NCI-H1694 treated with DMSO at 0.1 percent for 48 hours (cell line): ENCODE measurements at regions not wholly inside any gene's neighbourhood (a gene's known extent, or its start where the extent isn't known, plus 50 kb on each side); places are given as distances from the start of the nearest gene placed in this dataset.
"Not testable (repeated sequence)": the region's sequence is repeated elsewhere in the genome, so short reads cannot be mapped to it uniquely, and the experiment has no call there.

Experiments
- DNase-seq: peaks from one replicate; lab custom pipeline; 2025; lab: John Stamatoyannopoulos, UW

DNA sequence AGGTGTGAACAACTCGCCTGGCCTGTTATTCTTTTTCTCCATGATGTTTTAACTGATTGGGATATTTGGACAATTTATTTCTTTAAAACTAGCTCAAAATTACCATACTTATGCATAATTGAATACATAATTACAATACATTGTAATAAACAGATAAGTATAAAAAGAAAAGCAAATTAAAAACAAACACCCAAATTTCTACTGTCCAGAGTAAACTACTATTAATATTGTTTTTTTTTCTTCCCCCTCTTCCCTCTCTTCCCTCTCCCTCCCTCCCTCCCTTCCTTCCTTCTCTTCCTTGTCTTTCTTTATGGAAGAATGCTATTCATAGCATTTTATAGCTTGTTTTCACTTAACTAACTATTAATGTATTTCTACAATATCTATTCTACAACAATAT, 117.7 kb upstream of the IVNS1ABP start:
- no peak for DNase-seq

DNA sequence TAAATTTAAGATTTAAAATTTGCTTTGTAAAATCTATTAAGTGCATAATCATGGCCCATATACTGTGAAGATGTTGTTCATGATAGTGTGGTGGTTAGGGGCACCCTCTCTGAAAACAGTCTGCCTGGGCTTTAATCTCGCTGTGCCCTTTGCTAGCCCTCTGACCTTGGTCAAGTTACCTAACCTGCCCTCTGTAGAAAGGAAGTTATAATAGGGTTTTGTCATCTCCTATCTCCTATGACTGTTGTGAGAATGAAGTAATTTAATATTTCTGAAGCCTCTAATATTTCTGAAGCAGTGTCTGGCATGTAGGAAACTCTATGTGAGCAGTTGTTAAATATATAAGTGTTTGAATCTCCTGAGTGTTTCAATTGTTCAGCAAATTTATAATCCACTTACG, 116.6 kb upstream of the IVNS1ABP start:
- no peak for DNase-seq

DNA sequence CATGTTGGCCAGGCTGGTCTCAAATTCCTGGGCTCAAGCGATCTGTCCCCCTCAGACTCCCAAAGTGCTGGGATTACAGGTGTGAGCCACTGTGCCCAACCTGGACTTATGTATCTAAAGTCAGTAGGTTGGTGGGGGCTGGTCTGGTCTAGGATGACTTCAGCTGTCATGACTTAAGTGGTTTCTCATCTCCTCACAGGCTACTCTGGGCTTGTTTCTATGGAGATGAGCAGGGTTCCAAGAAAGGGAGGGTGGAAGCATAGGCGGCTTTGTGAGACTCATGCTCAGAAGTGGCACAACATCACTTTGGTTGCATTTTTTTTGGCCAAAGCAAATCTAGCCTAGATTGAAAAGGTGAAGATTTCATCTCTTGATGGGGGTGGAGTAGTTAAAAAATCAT, 115.9 kb upstream of the IVNS1ABP start:
- DNase-seq, result no peak

DNA sequence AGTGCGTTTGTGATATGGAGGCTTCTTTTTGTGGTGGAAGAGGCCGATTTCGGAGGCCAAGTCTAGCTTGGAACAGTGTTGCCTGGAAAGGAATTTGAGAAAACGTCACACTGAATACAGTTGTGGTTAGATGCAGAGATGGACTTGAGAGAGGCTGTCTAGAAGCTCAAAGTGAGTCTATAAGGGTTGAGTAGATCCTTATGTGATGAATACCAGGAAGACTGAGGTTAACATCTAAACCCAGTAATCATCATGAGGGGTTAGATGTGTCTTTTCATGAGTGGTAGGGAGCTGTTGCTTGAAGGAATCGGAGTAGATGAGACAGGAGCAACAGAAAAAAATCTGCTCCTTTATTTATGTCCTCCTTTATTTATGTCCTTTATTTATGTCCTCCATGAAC, 114.6 kb upstream of the IVNS1ABP start:
- no peak for DNase-seq

DNA sequence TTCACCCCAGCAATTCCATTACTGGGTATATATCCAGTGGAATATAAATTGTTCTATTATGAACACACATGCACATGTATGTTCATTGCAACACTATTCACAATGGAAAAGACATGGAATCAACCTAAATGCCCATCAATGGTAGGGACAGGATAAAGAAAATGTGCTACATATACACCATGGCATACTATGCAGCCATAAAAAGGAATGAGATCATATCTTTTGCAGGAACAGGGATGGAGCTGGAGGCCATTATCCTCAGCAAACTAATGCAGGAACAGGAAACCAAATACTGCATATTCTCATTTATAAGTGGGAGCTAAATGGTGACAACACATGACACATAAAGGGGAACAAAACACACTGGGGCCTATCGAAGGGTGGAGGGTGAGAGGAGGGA, 112.6 kb upstream of the IVNS1ABP start:
- not testable (repeated sequence) for DNase-seq

DNA sequence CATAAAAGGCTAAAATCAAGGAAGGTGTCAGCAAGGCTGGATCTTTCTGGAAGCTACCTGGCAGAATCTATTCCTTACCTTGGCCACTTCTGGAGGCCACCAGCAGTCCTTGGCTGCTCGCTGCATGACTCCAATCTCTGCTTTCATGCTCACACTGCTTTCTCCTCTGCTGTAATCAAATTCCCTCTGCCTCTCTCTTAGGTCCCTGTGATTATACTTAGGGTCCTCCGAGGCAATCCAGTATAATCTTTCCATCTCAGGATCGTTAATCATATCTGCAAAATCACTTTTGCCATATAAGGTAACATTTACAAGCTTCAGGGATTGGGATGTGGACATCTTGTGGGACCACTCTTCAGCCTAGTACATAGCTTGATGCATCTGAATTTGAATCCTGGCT, 110.7 kb upstream of the IVNS1ABP start:
- no peak for DNase-seq

DNA sequence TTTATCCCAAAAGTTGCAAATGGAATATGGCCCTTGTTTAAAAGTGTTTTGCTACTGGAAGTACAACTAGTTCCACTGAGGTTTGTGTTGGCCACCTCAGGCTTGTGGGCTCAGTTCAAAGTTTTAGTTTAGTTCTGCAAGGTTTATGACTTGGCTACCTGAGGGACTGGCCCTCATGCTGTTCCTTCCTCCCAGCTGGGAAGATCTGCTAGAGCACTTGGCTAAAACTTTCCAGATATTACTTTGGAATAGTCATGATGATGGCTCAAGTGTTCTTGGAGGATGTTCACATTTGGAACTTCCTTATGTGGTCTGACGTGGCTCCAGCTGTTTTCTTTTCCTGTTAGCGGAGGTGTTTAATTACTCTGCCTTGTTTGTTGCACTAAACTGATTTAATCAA, 110.2 kb upstream of the IVNS1ABP start:
- DNase-seq, result no peak

DNA sequence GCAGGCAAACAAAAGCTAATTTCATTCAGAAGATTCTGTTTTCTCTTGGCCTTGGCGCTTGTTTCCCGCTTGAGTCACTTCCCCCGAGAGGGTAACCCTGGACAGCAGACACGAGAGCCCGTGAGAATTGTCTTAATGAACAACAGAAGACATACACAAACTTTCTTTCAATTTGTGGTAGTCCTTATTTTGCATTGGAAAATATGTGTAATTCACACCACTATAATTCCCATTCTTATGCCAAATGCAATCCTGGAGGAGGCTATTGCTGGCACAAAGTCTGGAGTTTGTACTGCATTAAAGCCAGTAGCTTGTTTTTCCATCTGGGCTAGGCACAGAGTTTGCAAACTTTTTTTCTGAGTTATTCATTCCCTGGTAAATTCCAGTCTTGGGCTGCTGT, 109.8 kb upstream of the IVNS1ABP start:
- DNase-seq, result no peak

DNA sequence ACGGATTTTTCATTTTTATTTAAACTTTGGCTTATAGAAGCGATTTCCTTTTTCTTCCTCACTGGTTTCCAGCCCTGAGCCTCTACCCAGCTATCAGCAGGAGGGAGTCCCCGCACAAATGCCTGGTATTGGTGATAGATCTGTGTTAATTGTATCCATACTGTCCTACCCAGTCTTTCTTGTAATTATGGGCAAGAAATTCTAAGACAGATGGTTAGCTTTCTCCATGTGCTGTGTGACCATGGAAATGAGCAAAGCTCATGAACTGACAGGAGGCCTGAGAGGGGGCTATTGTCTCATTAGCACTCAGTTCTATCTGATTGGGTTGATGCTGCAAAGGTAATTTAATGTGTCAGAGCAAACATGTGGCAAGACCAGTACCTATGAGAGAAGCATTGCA, 108.1 kb upstream of the IVNS1ABP start:
- peak; percentile 19 for DNase-seq

DNA sequence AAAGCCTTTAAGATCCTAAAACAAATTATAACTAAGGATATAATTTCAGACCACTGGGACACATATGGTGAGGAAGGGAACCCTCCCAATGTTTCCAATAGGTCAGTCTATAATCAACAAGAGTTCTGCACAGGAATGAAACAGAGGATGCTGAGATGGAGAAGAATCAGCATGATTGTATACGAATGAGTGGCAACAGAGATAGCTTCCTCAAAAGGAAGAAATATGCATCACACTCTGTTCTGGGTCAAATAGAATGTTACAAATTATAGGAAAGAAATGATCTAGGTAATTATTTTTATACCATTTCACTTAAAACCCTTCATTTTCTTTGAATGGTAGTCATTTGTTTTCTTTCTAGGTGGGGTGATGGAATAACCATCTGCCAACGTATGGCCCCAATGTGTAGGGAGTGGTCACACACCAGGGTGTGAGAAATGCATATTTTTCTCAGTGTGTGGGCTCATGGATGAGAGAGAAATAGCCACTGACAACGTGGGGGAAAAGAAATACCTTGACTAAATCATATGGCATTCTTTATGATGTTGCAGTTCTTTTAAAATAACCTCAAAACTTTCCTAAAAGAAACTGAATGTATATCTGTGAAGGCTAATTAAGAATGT, 104.6 kb upstream of the IVNS1ABP start:
- DNase-seq, result no peak

DNA sequence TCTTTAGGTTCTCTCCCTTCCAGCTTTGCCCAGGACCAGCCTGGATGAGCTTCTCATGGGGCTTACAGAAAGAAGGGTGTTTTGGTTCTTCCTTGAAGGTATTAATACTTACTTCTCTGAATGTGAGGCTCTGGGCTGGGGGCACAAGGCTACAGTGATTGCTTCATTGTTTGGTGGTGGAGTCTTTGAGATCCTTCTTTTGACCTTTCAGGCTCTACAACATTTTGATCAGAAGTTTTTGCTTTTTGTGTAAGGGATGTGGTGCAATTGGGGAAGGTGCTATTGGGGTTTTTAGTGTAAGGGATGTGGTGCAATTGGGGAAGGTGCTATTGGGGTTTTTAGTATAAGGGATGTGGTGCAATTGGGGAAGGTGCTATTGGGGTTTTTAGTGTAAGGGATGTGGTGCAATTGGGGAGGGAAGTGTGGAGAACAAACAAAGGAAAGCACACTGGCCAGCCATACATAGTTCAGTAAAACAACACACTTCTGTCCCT, 103.6 kb upstream of the IVNS1ABP start:
- no peak for DNase-seq

DNA sequence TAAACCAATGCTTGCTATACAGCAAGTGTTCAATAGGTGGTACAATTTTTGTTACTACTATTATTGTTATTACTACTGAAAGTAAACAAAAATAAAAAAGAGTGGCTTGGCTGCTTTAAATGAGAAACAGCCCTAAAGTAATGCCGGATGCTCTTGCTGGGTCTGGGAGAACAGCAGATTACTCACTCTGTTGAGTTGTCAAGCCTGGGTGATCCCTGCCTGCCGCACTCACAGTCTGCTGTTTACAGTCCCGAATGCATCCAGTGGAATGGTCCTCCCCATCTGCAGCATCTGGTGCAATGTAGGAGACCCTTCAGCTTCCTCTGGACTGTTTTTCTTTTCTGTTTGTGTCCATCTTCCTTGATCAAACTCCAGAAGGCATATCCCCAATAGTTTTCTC, 102.7 kb upstream of the IVNS1ABP start:
- DNase-seq, result no peak

DNA sequence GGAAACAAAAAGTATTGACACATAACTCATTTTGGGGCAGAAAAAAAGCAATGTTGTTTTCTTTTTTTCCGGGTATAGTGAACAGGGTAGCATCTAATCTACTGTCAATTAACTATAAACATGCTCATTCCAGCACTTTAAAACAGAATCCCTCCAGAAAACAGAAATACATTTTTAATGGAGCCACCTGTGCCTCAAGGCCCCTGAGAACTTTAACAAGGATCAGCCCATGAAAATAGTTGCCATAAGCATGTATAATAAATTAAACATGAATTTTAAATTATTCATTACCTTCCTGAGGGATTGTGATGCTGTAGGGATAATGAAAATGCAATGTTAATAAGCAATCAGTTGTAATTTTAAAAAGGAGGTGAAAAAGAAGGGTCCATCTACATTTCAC, 101.4 kb upstream of the IVNS1ABP start:
- no peak for DNase-seq

DNA sequence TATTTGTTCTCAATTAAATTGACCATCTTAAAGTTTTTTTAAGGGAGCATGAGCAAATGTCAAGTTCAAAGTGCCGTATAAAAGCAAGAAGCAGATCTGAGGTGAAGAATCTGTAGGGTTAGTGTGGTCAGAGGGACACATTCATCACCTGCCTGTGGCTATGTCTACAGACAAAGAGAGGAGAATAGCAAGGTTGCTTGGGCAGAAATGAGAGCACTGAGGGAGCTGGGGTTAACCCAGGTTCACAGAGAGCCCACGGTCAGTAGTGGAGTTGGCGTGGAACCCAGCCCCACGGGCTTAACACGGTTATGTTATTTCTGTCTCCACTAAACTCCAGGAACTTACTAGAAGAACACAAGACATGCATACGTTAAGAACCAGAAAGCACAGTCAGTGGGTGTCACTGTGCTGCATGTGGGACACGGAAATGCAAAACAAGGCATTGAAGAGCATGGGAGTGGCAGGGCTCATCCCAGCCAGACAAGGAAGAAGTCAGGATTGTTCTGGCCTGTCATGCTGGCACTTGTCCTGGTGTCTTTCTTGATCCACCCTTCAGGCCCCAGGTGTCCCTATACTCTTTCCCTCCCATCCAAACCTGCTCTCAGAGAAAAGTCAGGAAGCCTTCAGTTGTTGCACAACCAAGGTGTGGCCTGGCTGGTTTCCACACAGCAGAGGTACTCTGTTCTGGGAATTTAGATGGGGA, 95.5 kb upstream of the IVNS1ABP start:
- DNase-seq, result no peak

DNA sequence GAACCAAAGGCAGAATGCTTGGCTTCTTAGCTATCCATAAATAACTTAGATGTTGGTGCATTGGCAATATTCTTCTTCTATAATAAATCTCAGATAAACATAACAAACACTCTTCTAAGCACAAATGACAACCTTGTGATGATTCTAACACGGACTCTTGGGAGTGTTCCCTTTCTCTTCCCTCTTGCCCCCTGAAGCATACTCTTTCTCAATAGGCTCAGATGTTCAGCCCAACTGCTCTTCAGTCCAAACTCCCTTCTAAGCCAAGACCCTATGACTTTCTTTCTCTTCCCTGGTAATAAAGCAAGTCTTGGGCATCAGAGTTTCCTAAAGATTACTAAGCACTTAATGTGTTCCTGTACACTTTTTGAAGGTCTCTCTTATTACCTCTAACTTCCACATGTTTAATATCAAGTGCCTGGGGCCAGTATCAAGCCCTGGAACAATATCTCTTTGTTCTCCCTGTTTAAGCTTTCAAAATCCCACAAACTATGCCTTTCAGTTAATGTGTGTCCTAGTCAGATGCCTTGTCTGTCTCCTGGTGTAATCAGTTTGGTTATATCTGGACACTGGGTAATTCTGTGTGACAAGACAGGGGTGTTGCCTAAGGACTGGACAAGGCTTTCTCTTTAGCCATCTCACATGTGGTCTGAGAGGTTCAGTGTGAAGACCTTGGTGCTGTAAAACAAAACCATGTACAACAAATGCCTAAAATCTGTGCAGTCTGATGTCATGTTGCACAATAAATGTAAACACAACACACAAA, 92.9 kb upstream of the IVNS1ABP start:
- no peak for DNase-seq

DNA sequence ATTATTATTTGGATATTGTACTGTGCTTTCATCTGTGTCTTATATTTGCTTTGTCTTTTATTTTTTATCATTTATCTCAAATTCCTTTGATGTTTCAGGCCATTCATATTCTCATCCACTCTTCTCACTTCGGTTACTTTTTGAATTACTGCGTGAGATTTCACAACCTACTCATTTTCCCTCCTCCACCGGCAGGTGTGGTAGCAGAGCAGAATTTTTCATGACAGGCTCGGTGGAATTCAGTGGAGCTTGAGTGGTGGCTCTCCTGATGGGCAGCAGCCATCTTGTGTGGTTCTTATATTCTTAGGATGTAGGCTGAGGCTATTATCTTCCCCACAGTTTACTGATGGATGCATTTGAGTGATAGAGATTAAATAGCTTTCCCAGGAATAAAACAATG, 92.3 kb upstream of the IVNS1ABP start:
- DNase-seq, result no peak

DNA sequence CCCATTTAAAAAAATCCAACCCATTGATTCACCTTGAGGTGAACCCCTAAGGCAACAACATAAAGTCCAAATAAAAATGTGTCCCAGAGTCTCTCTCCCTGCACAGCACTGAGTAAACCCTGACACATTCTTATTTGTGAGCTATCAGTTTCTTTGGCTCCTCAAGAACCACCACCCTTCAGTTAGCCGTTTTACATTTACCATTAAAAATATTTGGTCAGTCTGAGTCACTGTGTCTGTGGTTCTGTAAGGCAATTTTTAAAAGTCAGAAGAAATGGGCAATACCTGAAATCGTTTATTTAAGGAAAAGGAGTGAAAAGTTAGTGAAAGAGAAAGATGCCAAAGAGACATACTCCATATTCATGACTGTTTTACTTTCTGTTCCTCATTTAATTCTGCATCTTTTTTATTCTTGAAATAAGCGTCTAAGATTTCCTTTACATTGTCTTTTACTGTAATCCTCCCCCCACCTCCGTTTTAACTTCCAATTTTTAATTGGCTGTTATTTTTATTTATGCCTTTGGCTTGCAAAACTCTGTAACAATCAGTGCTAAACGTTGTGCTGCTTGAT, 91.7 kb upstream of the IVNS1ABP start:
- no peak for DNase-seq

DNA sequence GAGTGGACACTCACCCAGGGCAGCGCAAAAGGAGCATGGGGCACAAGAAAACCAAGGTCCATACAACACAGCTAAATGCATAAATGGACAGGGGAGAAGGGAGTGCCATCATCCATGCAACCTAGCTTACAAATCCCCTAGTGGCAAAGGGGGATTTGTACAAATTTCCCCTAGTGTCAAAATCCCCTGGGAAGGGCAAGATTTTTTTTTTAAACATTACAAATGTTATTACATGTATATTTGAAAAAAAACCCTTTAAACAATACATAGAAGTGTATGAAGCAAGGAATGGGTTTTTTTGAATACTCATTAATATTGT, 89.6 kb upstream of the IVNS1ABP start:
- DNase-seq, result no peak

DNA sequence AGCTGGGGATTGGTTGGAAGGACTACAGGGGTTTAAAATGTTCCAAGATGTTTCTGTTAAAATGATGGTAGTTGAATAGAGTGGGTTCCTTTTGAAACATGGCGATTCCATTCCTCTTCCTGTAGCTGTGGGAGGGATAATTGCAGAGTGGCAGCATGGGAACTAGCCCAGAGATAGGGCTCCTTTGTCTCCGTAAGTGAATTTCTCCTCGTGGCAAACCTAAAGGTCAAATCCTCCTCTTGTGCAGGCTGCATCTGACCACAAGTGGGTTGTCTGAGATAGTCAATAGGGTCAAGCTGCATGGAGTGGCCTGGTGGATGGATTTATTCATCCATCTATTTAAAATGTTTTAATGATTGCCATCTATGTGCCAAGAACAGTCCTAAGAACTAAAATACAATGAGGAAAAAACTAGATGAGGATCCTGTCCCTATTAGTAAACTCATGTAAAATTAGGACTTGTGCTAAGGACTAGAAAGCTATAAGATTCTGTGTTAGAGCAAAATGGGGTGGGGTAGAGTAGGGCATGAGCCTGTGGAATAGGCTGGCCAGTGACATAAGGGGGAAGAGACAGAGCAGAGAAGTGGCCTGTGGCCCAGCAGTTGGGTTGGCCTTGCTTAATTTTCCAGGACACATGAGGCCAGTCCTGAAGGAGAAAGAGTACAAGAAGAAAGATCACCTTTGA, 89.1 kb upstream of the IVNS1ABP start:
- DNase-seq, result no peak

DNA sequence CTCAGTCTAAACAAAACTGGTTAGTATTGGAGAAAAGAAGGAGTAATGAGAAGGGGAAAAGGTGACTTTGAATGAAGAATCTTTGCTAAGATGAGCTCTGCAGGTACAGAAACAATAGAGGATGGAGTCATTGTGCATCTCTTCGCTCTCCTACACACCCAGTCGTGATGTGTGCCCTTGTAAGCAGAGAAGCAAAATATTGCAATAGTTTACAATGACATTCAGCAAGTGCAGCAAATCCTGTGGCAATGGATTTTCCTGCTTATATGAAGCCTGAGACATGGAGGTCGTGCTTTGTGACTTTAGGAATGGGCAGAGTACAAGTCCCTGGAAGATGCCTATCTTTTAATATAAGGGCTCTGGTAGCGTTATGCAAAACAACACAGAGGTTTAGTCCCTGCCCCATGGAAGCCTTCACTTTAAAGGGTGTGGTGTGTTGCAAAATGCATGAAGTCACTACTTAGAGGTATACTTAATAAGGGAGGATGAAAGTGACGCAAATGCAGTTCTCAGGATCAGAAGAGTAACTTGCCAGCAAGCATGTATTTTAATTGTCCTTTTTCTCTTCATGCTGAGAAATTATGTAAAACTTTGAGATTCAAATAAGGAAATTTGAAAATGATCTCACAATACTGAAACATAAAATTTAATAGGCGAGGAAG, 88.0 kb upstream of the IVNS1ABP start:
- DNase-seq, result no peak

DNA sequence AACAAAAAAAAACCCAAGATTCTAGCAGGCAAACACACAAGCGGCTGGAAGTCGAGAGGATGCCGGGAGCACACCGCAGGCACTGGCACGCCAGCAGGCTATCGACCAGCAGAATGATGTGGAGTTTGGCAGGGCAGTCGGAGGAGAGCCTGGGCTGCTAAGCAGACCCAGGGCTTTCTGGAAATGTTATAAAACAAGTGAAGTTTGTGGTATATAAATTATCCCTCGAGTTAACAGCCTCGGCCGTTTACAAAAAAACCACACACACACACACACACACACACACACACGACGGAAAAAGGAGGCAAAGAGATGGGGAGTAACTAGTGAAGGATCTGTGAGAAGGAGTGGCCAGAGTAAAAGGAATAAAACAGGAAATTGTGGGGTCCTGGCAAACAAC, 87.2 kb upstream of the IVNS1ABP start:
- no peak for DNase-seq

DNA sequence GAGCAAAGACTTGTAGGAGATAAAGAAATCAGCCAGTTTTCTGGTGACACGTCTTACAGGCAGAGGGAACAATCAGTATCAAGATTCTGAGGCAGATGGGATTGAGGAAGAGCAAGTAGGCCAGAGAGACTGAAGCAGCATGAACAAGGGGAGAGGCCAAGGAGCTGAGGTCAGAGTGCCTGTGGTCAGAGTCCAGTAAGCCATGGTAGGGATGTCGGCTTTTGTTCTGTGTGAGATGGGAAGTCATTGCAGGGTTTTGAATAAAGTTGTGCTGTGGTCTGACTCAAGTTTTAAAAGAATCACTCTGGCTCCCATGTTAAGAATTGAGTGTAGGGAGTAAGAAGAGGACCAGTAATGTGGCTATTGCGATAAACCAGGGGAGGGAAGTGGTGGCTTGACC, 85.9 kb upstream of the IVNS1ABP start:
- DNase-seq, result no peak
